ENCODE measurements at regions not wholly inside any gene's neighbourhood (a gene's known extent, or its start where the extent isn't known, plus 50 kb on each side); places are given as distances from the start of the nearest gene placed in this dataset.

GRCh38 chr14:101273091-101273490 is 288.2 kb upstream of the DIO3 start:
- no peak for TF ChIP-seq ZFX (IDR thresholded peaks at IDR 0.05; ENCODE audit: borderline replicate concordance)
- TF ChIP-seq, protein P1, sequence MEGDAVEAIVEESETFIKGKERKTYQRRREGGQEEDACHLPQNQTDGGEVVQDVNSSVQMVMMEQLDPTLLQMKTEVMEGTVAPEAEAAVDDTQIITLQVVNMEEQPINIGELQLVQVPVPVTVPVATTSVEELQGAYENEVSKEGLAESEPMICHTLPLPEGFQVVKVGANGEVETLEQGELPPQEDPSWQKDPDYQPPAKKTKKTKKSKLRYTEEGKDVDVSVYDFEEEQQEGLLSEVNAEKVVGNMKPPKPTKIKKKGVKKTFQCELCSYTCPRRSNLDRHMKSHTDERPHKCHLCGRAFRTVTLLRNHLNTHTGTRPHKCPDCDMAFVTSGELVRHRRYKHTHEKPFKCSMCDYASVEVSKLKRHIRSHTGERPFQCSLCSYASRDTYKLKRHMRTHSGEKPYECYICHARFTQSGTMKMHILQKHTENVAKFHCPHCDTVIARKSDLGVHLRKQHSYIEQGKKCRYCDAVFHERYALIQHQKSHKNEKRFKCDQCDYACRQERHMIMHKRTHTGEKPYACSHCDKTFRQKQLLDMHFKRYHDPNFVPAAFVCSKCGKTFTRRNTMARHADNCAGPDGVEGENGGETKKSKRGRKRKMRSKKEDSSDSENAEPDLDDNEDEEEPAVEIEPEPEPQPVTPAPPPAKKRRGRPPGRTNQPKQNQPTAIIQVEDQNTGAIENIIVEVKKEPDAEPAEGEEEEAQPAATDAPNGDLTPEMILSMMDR (IDR thresholded peaks at IDR 0.05) = no peak
- H3K27ac ChIP-seq = no peak overlapping the region

- TF ChIP-seq ZFX (IDR thresholded peaks at IDR 0.05; ENCODE audit: borderline replicate concordance) = no peak
- TF ChIP-seq, protein P1 (IDR thresholded peaks at IDR 0.05) = no peak
- no peak overlapping the region for H3K27ac ChIP-seq
Measured at GRCh38 chr14:101276309-101277091, 284.8 kb upstream of the DIO3 start.

GRCh38 chr14:101282418-101282817 is 278.9 kb upstream of the DIO3 start:
- no peak overlapping the region for H3K27ac ChIP-seq
- TF ChIP-seq ZFX (IDR thresholded peaks at IDR 0.05; ENCODE audit: borderline replicate concordance) = no peak

DNA sequence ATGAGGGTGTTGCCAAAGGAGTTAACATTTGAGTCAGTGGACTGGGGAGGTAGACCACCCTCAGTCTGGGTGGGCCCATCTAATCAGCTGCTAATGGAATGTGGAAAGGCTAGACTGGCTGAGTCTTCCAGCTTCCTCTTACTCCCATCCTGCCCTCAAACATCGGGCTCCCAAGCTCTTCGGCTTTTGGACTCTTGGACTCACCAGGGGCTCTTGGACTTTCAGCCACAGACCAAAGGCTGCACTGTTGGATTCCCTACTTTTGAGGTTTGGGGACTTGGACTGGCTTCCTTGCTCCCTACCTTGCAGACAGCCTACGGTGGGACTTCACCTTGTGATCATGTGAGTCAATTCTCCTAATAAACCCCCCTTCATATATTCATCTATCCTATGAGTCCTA is 276.6 kb upstream of the DIO3 start:
- no peak overlapping the region for H3K27ac ChIP-seq
- TF ChIP-seq, protein P1 (IDR thresholded peaks at IDR 0.05) = no peak
- TF ChIP-seq ZFX (IDR thresholded peaks at IDR 0.05; ENCODE audit: borderline replicate concordance) = no peak

GRCh38 chr14:101286271-101287018 is 274.9 kb upstream of the DIO3 start:
- TF ChIP-seq, protein P1 (IDR thresholded peaks at IDR 0.05) = no peak
- no peak for TF ChIP-seq ZFX (IDR thresholded peaks at IDR 0.05; ENCODE audit: borderline replicate concordance)
- H3K27ac ChIP-seq = no peak overlapping the region

DNA sequence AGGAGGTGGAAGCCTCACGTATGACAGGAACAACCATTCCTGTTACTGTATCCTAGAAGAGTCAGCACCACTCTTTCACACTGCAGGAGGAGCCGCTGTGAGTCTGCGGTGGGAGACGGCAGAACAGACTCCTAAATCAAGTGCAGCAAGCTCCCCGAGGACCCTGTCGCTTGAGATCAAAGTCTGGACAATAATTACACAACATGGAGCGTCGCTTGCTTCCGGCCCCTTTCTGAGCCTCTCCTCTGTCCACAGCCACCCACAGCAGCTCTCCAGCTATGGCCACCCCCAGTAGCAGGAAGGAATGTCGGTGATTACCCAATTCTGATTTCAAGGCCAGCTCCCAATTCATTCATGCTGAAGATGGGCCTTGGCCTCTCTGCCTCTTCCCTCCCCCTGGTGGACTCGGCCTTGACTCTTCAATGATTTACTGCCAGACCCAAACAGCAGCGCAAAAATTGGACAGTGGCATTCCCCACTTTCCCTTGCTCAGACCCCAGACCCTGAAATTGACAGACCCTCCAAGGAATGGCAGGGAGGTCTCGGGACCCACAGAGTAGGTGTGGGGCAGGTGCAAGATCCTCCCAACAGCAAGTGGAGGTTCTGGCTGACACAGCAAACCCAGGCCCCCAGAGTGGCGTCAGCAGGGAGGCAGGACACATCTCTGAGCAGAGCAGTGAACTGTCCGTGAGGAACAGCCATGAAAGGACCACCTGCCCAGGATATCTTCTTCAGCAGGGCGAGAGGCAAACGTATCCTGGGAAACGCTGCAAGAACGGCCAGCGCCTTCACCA is 272.7 kb upstream of the DIO3 start:
- H3K27ac ChIP-seq = no peak overlapping the region
- TF ChIP-seq ZFX (IDR thresholded peaks at IDR 0.05; ENCODE audit: borderline replicate concordance) = no peak
- TF ChIP-seq, protein P1 (IDR thresholded peaks at IDR 0.05) = no peak

GRCh38 chr14:101289230-101289690 is 272.0 kb upstream of the DIO3 start:
- no peak overlapping the region for H3K27ac ChIP-seq
- no peak for TF ChIP-seq ZFX (IDR thresholded peaks at IDR 0.05; ENCODE audit: borderline replicate concordance)
- TF ChIP-seq, protein P1 (IDR thresholded peaks at IDR 0.05) = no peak

Measured in 22Rv1 (cell line).